IMR-90 (cell line): ENCODE measurements at regions not wholly inside any gene's neighbourhood (a gene's known extent, or its start where the extent isn't known, plus 50 kb on each side); places are given as distances from the start of the nearest gene placed in this dataset.

Experiments used
- ATAC-seq: fragments of 200-7000 bp; cut with Tn5 transposase; 2 replicates; pipeline ENCODE4 v1.9.1; 2020; ENCODE audit warnings: low read depth, mild to moderate bottlenecking, moderate library complexity
- BruUV-seq: library from RNA; stranded (reverse); fragments of 400-500 nt; replicated peaks from 2 replicates; lab custom pipeline; 2021; lab: Mats Ljungman, UMichigan
- CTCF ChIA-PET: fragments of 300-600 bp; formaldehyde crosslinking; extraction: SDS; loops from one replicate; lab custom pipeline; 2021; ENCODE audit warnings: antibody characterized with exemption; lab: Yijun Ruan, JAX
- POLR2A ChIA-PET: fragments of 300-600 bp; sonication (Branson Sonifier 250); formaldehyde crosslinking; loops from one replicate; lab custom pipeline; 2022; ENCODE audit warnings: antibody characterized with exemption; ENCODE audit not compliant: unreplicated experiment; lab: Charles Lee
- DNase-seq: peaks from one replicate; pipeline ENCODE4 v3.0.0; 2013
- H2AFZ ChIP-seq: replicated peaks from 2 replicates; pipeline ENCODE3; 2013; ENCODE audit warnings: low read length, mild to moderate bottlenecking; ENCODE audit not compliant: poor library complexity
- H2AK5ac ChIP-seq: 2 replicates; pipeline ENCODE4 v1.6.1; 2013; ENCODE audit warnings: low read depth, low read length, inconsistent platforms
- H2AK9ac ChIP-seq: replicated peaks from 2 replicates; pipeline ENCODE3; 2013; ENCODE audit warnings: mild to moderate bottlenecking, low read depth, low read length, moderate library complexity; ENCODE audit not compliant: poor library complexity
- H2BK120ac ChIP-seq: 2 replicates; pipeline ENCODE4 v1.6.1; 2013; ENCODE audit warnings: low read depth, low read length, inconsistent platforms
- H2BK15ac ChIP-seq: 3 replicates; pipeline ENCODE4 v1.6.1; 2013; ENCODE audit warnings: low read depth, low read length, inconsistent platforms
- H2BK20ac ChIP-seq: 2 replicates; pipeline ENCODE4 v1.6.1; 2013; ENCODE audit warnings: low read depth, mild to moderate bottlenecking, inconsistent platforms, low read length, moderate library complexity
- H2BK5ac ChIP-seq: 2 replicates; pipeline ENCODE4 v1.6.1; 2013; ENCODE audit warnings: mild to moderate bottlenecking, low read depth, low read length, inconsistent platforms; ENCODE audit not compliant: poor library complexity, severe bottlenecking
- H3K14ac ChIP-seq: replicated peaks from 2 replicates; pipeline ENCODE4 v1.6.1; 2013; ENCODE audit warnings: low read depth, low read length, inconsistent platforms
- H3K18ac ChIP-seq: 2 replicates; pipeline ENCODE4 v1.6.1; 2013; ENCODE audit warnings: low read depth, low read length, control low read depth
- H3K23ac ChIP-seq: 2 replicates; pipeline ENCODE4 v1.6.1; 2013; ENCODE audit warnings: low read depth, low read length, inconsistent platforms
- H3K27ac ChIP-seq: 2 replicates; pipeline ENCODE4 v1.5.1; 2013; ENCODE audit warnings: mild to moderate bottlenecking, control low read depth, low read length; ENCODE audit not compliant: insufficient read depth
- H3K27me3 ChIP-seq: 2 replicates; pipeline ENCODE4 v1.6.1; 2013; ENCODE audit warnings: low read length; ENCODE audit not compliant: control insufficient read depth, insufficient read depth
- H3K36me3 ChIP-seq: 2 replicates; pipeline ENCODE4 v1.6.1; 2013; ENCODE audit warnings: low read length, mixed read lengths; ENCODE audit not compliant: control insufficient read depth, insufficient read depth
- H3K4ac ChIP-seq: 2 replicates; pipeline ENCODE4 v1.6.1; 2013; ENCODE audit warnings: low read depth, low read length, inconsistent platforms
- H3K4me1 ChIP-seq: 2 replicates; pipeline ENCODE4 v1.6.1; 2013; ENCODE audit warnings: low read length, mixed read lengths; ENCODE audit not compliant: control insufficient read depth, insufficient read depth
- H3K4me2 ChIP-seq: 2 replicates; pipeline ENCODE4 v1.6.1; 2013; ENCODE audit warnings: low read depth, mild to moderate bottlenecking, control low read depth, low read length, moderate library complexity
- H3K4me3 ChIP-seq: 2 replicates; pipeline ENCODE4 v1.5.1; 2013; ENCODE audit warnings: low read depth, mild to moderate bottlenecking, control low read depth, low read length, moderate library complexity; ENCODE audit not compliant: insufficient read depth
- H3K56ac ChIP-seq: 2 replicates; pipeline ENCODE4 v1.6.1; 2013; ENCODE audit warnings: low read length, inconsistent platforms; ENCODE audit not compliant: insufficient read depth; ENCODE audit errors: extremely low read depth
- H3K79me1 ChIP-seq, 2 experiments: 2 replicates each; pipeline ENCODE4 v1.6.1; 2013; ENCODE audit warnings: low read length in 2 of 2, inconsistent platforms in 1 of 2, low read depth in 1 of 2
- H3K9ac ChIP-seq: 2 replicates; pipeline ENCODE4 v1.6.1; 2013; ENCODE audit warnings: low read depth, low read length, control low read depth
- H3K9me1 ChIP-seq: 2 replicates; pipeline ENCODE4 v1.6.1; 2013; ENCODE audit warnings: low read length, inconsistent platforms; ENCODE audit not compliant: insufficient read depth
- H3K9me3 ChIP-seq: 2 replicates; pipeline ENCODE4 v1.6.1; 2013; ENCODE audit warnings: low read length; ENCODE audit not compliant: control insufficient read depth, insufficient read depth
- H4K20me1 ChIP-seq: 2 replicates; pipeline ENCODE4 v1.6.1; 2013; ENCODE audit warnings: low read length, inconsistent platforms; ENCODE audit not compliant: insufficient read depth
- H4K5ac ChIP-seq: 2 replicates; pipeline ENCODE4 v1.6.1; 2013; ENCODE audit warnings: mild to moderate bottlenecking, low read depth, low read length, control low read depth
- H4K8ac ChIP-seq, 2 experiments: 2 replicates each; pipeline ENCODE4 v1.6.1; 2013; ENCODE audit warnings: low read depth in 2 of 2, low read length in 2 of 2, control low read depth in 1 of 2, inconsistent platforms in 1 of 2
- H4K91ac ChIP-seq: 2 replicates; pipeline ENCODE4 v1.6.1; 2013; ENCODE audit warnings: low read depth, low read length, inconsistent platforms; ENCODE audit not compliant: insufficient read depth
- BHLHE40 ChIP-seq: fragments of 150-350 bp; IDR thresholded peaks from 2 replicates; pipeline ENCODE4 v1.6.1; 2016; ENCODE audit warnings: mild to moderate bottlenecking, low read depth, low read length
- CHD1 ChIP-seq: IDR thresholded peaks from 2 replicates; pipeline ENCODE4 v1.6.1; 2012; ENCODE audit warnings: low read depth, low read length, improper control_type of control experiment
- ELK1 ChIP-seq: fragments of 150-350 bp; IDR thresholded peaks from 2 replicates; pipeline ENCODE4 v1.6.1; 2016; ENCODE audit warnings: low read depth, mild to moderate bottlenecking, low read length, moderate library complexity, borderline replicate concordance
- FOS ChIP-seq: fragments of 150-350 bp; IDR thresholded peaks from 2 replicates; pipeline ENCODE4 v1.6.1; 2016; ENCODE audit warnings: low read depth, low read length
- MAFK ChIP-seq: IDR thresholded peaks from 2 replicates; pipeline ENCODE4 v1.6.1; 2012; ENCODE audit warnings: low read depth, low read length, improper control_type of control experiment
- MAZ ChIP-seq: IDR thresholded peaks from 2 replicates; pipeline ENCODE4 v1.6.1; 2012; ENCODE audit warnings: low read depth, mild to moderate bottlenecking, low read length, improper control_type of control experiment, moderate library complexity, borderline replicate concordance
- MXI1 ChIP-seq: IDR thresholded peaks from 2 replicates; pipeline ENCODE4 v1.6.1; 2012; ENCODE audit warnings: low read depth, mild to moderate bottlenecking, low read length, moderate library complexity, borderline replicate concordance
- RCOR1 ChIP-seq: IDR thresholded peaks from 2 replicates; pipeline ENCODE4 v1.6.1; 2012; ENCODE audit warnings: mild to moderate bottlenecking, low read length, improper control_type of control experiment; ENCODE audit not compliant: insufficient replicate concordance
- RFX5 ChIP-seq: IDR thresholded peaks from 2 replicates; pipeline ENCODE4 v1.8.0; 2012; ENCODE audit warnings: low read depth, mild to moderate bottlenecking, low read length, moderate library complexity
- WGBS, 2 experiments: methylation state at CpG; one replicate each; pipeline versions ENCODE4 v1.1.5 to v1.1.7; 2013; ENCODE audit warnings: missing lambda C conversion rate in 2 of 2; ENCODE audit not compliant: insufficient read length in 1 of 2; ENCODE audit errors: extremely low coverage in 2 of 2; 5-methylcytosine and 5-hydroxymethylcytosine counted together
- dilution Hi-C: fragments of 300-500 bp; cut with HindIII; formaldehyde crosslinking; loops from one replicate; pipeline ENCODE4 v1.14.3; 2018; ENCODE audit warnings: low sequenced_read_pairs; ENCODE audit not compliant: unreplicated experiment
- in situ Hi-C: fragments of 300-500 bp; cut with MboI; formaldehyde crosslinking; loops from 3 replicates; pipeline ENCODE4 v1.14.3; 2019; ENCODE audit warnings: low sequenced_read_pairs, inconsistent platforms, mixed read lengths
- intact Hi-C: fragments of 100-400 bp; cut with micrococcal nuclease; formaldehyde crosslinking; loops from 2 replicates; pipeline ENCODE4 v1.10.0; 2022

DNA sequence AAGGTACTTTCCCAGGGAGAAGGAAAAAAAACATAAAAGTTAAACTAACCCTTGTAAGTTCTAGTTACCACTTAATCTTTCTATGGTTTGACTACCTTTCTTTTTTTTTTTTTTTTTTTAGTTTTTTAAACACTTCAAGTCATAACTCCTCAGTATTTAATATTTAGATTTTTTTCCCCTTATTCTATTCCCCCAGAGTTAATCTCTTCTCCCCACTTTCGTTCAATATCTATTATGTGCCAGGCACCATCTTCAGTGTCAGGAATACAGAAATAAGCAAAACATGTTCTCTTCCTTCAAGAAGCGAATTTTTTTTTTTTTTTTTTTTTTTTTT, 62.0 kb upstream of the LOC128125822 start:
- Histone ChIP-seq H3K4ac (no peak overlapping the region), H3K4me1 (no peaks in the 10 kb centered on the region), H2AK9ac (no peak overlapping the region), H4K91ac (no peak overlapping the region), H3K9me1 (no peaks in the 10 kb centered on the region), H3K79me1 (no peaks in the 10 kb centered on the region), H2BK20ac (no peak overlapping the region), H3K18ac (0 out of 2 replicates have a peak overlapping the region, but pooled peaks have one; percentile 7), H2AK5ac (no peak overlapping the region), H3K14ac (no peak overlapping the region), H4K20me1 (no peaks in the 10 kb centered on the region), H3K23ac (no peak overlapping the region), H2BK120ac (no peak overlapping the region), H4K8ac (no peak overlapping the region), H3K27me3 (peaks cover 2% of the 10 kb centered on the region; the same call in 1 of the 2 replicates), H3K56ac (no peak overlapping the region), H3K9ac (no peak overlapping the region), H3K36me3 (no peaks in the 10 kb centered on the region), H2AFZ (no peak overlapping the region), H3K27ac (no peak overlapping the region), H3K9me3 (no peaks in the 10 kb centered on the region), H3K4me3 (no peak overlapping the region), H4K5ac (no peak overlapping the region), H3K4me2 (no peak overlapping the region), H2BK15ac (no peak overlapping the region), H2BK5ac (no peak overlapping the region)
- no TSS peak for BruUV-seq
- dilution Hi-C loops (no loop called here), in situ Hi-C loops (no loop called here), intact Hi-C loops (no loop called here)
- WGBS, 2 experiments, result no CpG with 5 or more reads among the region's 2 CpGs
- ChIA-PET CTCF (no interaction called here), POLR2A (no interaction called here)
- no peak for TF ChIP-seq RCOR1
- TF ChIP-seq BHLHE40, result no peak
- no peak for TF ChIP-seq MAFK
- TF ChIP-seq MAZ, result no peak
- no peak for TF ChIP-seq FOS
- TF ChIP-seq CHD1, result no peak
- TF ChIP-seq MXI1, result no peak
- no peak for TF ChIP-seq ELK1
- no peak for TF ChIP-seq RFX5
- ATAC-seq (no peak), DNase-seq (no peak)
